OCI-LY1 (cell line): ENCODE measurements at regions not wholly inside any gene's neighbourhood (a gene's known extent, or its start where the extent isn't known, plus 50 kb on each side); places are given as distances from the start of the nearest gene placed in this dataset.
"Not testable (repeated sequence)": the region's sequence is repeated elsewhere in the genome, so short reads cannot be mapped to it uniquely, and the experiment has no call there.

Experiments used
- H2AFZ ChIP-seq: fragments of 200-600 bp; sonication (generic), shearing (Covaris generic); 2 replicates; pipeline ENCODE4 v1.6.0; 2014; ENCODE audit warnings: antibody characterized with exemption, mild to moderate bottlenecking, low read length
- H3F3A ChIP-seq: fragments of 200-600 bp; sonication (generic), shearing (Covaris generic); 2 replicates; pipeline ENCODE4 v1.6.0; 2014; ENCODE audit warnings: mild to moderate bottlenecking, antibody characterized with exemption, low read length, moderate library complexity; ENCODE audit not compliant: insufficient read depth
- H3K27ac ChIP-seq: fragments of 200-600 bp; sonication (generic); 2 replicates; pipeline ENCODE4 v1.5.1; 2014; ENCODE audit warnings: low read length, mixed run types, mild to moderate bottlenecking, low read depth; ENCODE audit not compliant: poor library complexity, severe bottlenecking
- H3K27me3 ChIP-seq: fragments of 200-600 bp; sonication (generic); 2 replicates; pipeline ENCODE4 v1.6.0; 2014; ENCODE audit warnings: antibody characterized with exemption, mild to moderate bottlenecking, low read length, moderate library complexity; ENCODE audit not compliant: insufficient read depth
- H3K36me3 ChIP-seq: fragments of 200-600 bp; sonication (generic); 2 replicates; pipeline ENCODE4 v1.6.1; 2014; ENCODE audit warnings: mild to moderate bottlenecking, antibody characterized with exemption, low read length, moderate library complexity, mixed read lengths; ENCODE audit not compliant: insufficient read depth
- H3K4me1 ChIP-seq: fragments of 200-600 bp; sonication (generic); 2 replicates; pipeline ENCODE4 v1.5.1; 2014; ENCODE audit warnings: mild to moderate bottlenecking, low read length, moderate library complexity; ENCODE audit not compliant: insufficient read depth, severe bottlenecking
- H3K4me2 ChIP-seq: fragments of 200-600 bp; sonication (generic), shearing (Covaris generic); 2 replicates; pipeline ENCODE4 v1.6.1; 2014; ENCODE audit warnings: low read length
- H3K4me3 ChIP-seq: fragments of 200-600 bp; sonication (generic); 2 replicates; pipeline ENCODE4 v1.5.1; 2014; ENCODE audit warnings: low read length, low read depth, mild to moderate bottlenecking, mixed read lengths; ENCODE audit not compliant: poor library complexity, severe bottlenecking
- H3K79me2 ChIP-seq: fragments of 200-600 bp; shearing (Covaris generic); 2 replicates; pipeline ENCODE4 v1.6.1; 2016; ENCODE audit warnings: mixed run types, low read length, mixed read lengths; ENCODE audit not compliant: insufficient read depth
- H3K9ac ChIP-seq: fragments of 200-600 bp; sonication (generic), shearing (Covaris generic); 2 replicates; pipeline ENCODE4 v1.6.1; 2014; ENCODE audit warnings: mild to moderate bottlenecking, low read length, mixed read lengths
- H3K9me2 ChIP-seq: fragments of 200-600 bp; sonication (generic), shearing (Covaris generic); 2 replicates; pipeline ENCODE4 v1.6.1; 2014; ENCODE audit warnings: low read depth, mild to moderate bottlenecking, low read length, mixed read lengths
- H3K9me3 ChIP-seq: fragments of 200-600 bp; shearing (Covaris generic); 2 replicates; pipeline ENCODE4 v1.6.1; 2014; ENCODE audit warnings: low read length, mixed read lengths
- H4K20me1 ChIP-seq: fragments of 200-600 bp; sonication (generic), shearing (Covaris generic); 2 replicates; pipeline ENCODE4 v1.6.0; 2016; ENCODE audit warnings: mild to moderate bottlenecking, low read length; ENCODE audit not compliant: insufficient read depth
- CTCF ChIP-seq: fragments of 200-600 bp; sonication (generic), shearing (Covaris generic); IDR thresholded peaks from 2 replicates; pipeline ENCODE4 v1.5.1; 2017; ENCODE audit warnings: mild to moderate bottlenecking, antibody characterized with exemption, low read length, moderate library complexity, mixed read lengths
- EZH2 ChIP-seq: fragments of 200-600 bp; sonication (generic), shearing (Covaris generic); IDR thresholded peaks from 2 replicates; pipeline ENCODE4 v1.8.0; 2017; ENCODE audit warnings: borderline replicate concordance, mixed run types, mild to moderate bottlenecking, antibody characterized with exemption, low read length, moderate library complexity, mixed read lengths

GRCh38 chr2:147002256-147002655 is 842.6 kb upstream of the ACVR2A start:
- Histone ChIP-seq H4K20me1 (no peaks in the 10 kb centered on the region), H3K36me3 (no peaks in the 10 kb centered on the region), H3K9me2 (no peaks in the 10 kb centered on the region), H3K4me1 (no peaks in the 10 kb centered on the region), H3K27me3 (no peaks in the 10 kb centered on the region), H2AFZ (no peak overlapping the region), H3F3A (no peaks in the 10 kb centered on the region), H3K4me2 (no peak overlapping the region), H3K9ac (no peak overlapping the region), H3K27ac (no peak overlapping the region), H3K79me2 (no peaks in the 10 kb centered on the region), H3K9me3 (no peaks in the 10 kb centered on the region), H3K4me3 (no peak overlapping the region)
- TF ChIP-seq CTCF (no peak), EZH2 (no peak)

- Histone ChIP-seq H3K27me3 (no peaks in the 10 kb centered on the region), H3K4me3 (no peak overlapping the region), H3K9me2 (no peaks in the 10 kb centered on the region), H4K20me1 (no peaks in the 10 kb centered on the region), H3K79me2 (no peaks in the 10 kb centered on the region), H3K27ac (no peak overlapping the region), H3F3A (no peaks in the 10 kb centered on the region), H2AFZ (no peak overlapping the region), H3K9me3 (no peaks in the 10 kb centered on the region), H3K4me2 (no peak overlapping the region), H3K36me3 (no peaks in the 10 kb centered on the region), H3K4me1 (no peaks in the 10 kb centered on the region), H3K9ac (no peak overlapping the region)
- no peak for TF ChIP-seq CTCF
- TF ChIP-seq EZH2, result no peak
Measured at GRCh38 chr2:147001061-147001460, 843.8 kb upstream of the ACVR2A start.

- H3F3A ChIP-seq, H3K4me2 ChIP-seq, H3K4me3 ChIP-seq, H3K79me2 ChIP-seq, H2AFZ ChIP-seq, H3K27me3 ChIP-seq, H3K9me3 ChIP-seq, H3K9ac ChIP-seq, H3K4me1 ChIP-seq, H3K9me2 ChIP-seq, H4K20me1 ChIP-seq, H3K36me3 ChIP-seq, H3K27ac ChIP-seq: not testable (repeated sequence)
Measured at GRCh38 chr2:147000151-147000550, 844.7 kb upstream of the ACVR2A start.

GRCh38 chr2:146997945-146998344 is 846.9 kb upstream of the ACVR2A start:
- Histone ChIP-seq H3F3A (no peaks in the 10 kb centered on the region), H3K27me3 (no peaks in the 10 kb centered on the region), H3K27ac (no peak overlapping the region), H4K20me1 (no peaks in the 10 kb centered on the region), H3K4me2 (no peak overlapping the region), H3K4me3 (no peak overlapping the region), H3K79me2 (no peaks in the 10 kb centered on the region), H3K36me3 (no peaks in the 10 kb centered on the region), H2AFZ (no peak overlapping the region), H3K4me1 (no peaks in the 10 kb centered on the region), H3K9me2 (no peaks in the 10 kb centered on the region), H3K9ac (no peak overlapping the region), H3K9me3 (no peaks in the 10 kb centered on the region)
- TF ChIP-seq EZH2 (no peak), CTCF (no peak)
